Retinal pigment epithelial cell (primary cell): ENCODE measurements at regions not wholly inside any gene's neighbourhood (a gene's known extent, or its start where the extent isn't known, plus 50 kb on each side); places are given as distances from the start of the nearest gene placed in this dataset.
"Not testable (repeated sequence)": the region's sequence is repeated elsewhere in the genome, so short reads cannot be mapped to it uniquely, and the experiment has no call there.

Experiments used
- DNase-seq: peaks from one replicate; pipeline ENCODE4 v3.0.0-alpha.2; 2010; ENCODE audit warnings: low read depth
- H3K4me3 ChIP-seq: 2 replicates; pipeline ENCODE4 v1.5.1; 2011; ENCODE audit warnings: mild to moderate bottlenecking, low read length, control low read depth, moderate library complexity
- CTCF ChIP-seq: conservative IDR thresholded peaks from 2 replicates; pipeline ENCODE4 v1.5.1; 2011; ENCODE audit warnings: low read depth, low read length, control low read depth, inconsistent platforms

- H3K4me3 ChIP-seq, result no peak overlapping the region
- DNase-seq, result no peak
- TF ChIP-seq CTCF, result no peak
These were observed 1258.0 kb upstream of the CDH9 start for GRCh38 chr5:28296254-28297013.

GRCh38 chr5:28287021-28287420 is 1248.6 kb upstream of the CDH9 start:
- not testable (repeated sequence) for H3K4me3 ChIP-seq, DNase-seq

GRCh38 chr5:28286566-28286965 is 1248.2 kb upstream of the CDH9 start:
- TF ChIP-seq CTCF, result no peak
- DNase-seq, result no peak

GRCh38 chr5:28284788-28285187 is 1246.4 kb upstream of the CDH9 start:
- DNase-seq, result no peak
- H3K4me3 ChIP-seq, result no peak overlapping the region

More at GRCh38 chr5:28286566-28286965, 1248.2 kb upstream of the CDH9 start:
- H3K4me3 ChIP-seq, result no peak overlapping the region

GRCh38 chr5:28281351-28281750 is 1243.0 kb upstream of the CDH9 start:
- no peak for DNase-seq
- no peak for TF ChIP-seq CTCF
- no peak overlapping the region for H3K4me3 ChIP-seq

More at GRCh38 chr5:28284788-28285187, 1246.4 kb upstream of the CDH9 start:
- no peak for TF ChIP-seq CTCF

GRCh38 chr5:28275931-28276330 is 1237.5 kb upstream of the CDH9 start:
- no peak overlapping the region for H3K4me3 ChIP-seq
- no peak for TF ChIP-seq CTCF
- no peak for DNase-seq

GRCh38 chr5:28269978-28270377 is 1231.6 kb upstream of the CDH9 start:
- no peak for TF ChIP-seq CTCF
- no peak overlapping the region for H3K4me3 ChIP-seq

More at GRCh38 chr5:28269978-28270377, 1231.6 kb upstream of the CDH9 start:
- DNase-seq, result no peak
